ENCODE measurements at regions not wholly inside any gene's neighbourhood (a gene's known extent, or its start where the extent isn't known, plus 50 kb on each side); places are given as distances from the start of the nearest gene placed in this dataset.

GRCh38 chr14:53779301-53779700 is 177.3 kb downstream of the BMP4 start:
- H3K36me3 ChIP-seq (ENCODE audit: insufficient read depth in 1 of 2, low read depth in 1 of 2): no peaks in the 10 kb centered on the region
- no peak for TF ChIP-seq CTCF (IDR thresholded peaks at IDR 0.05)
- DNase-seq: no peak
- 62 to 71% (median 70%) methylated on average over 2 of the region's 2 CpGs for WGBS, 3 donors
- ATAC-seq: no peak
- H3K4me3 ChIP-seq: no peak overlapping the region
- no peak overlapping the region for H3K27ac ChIP-seq
- H3K4me1 ChIP-seq: no peaks in the 10 kb centered on the region
- intact Hi-C loops (cut with DNase I): no loop called here
- H3K9me3 ChIP-seq: no peaks in the 10 kb centered on the region
- no peaks in the 10 kb centered on the region for H3K27me3 ChIP-seq (ENCODE audit: insufficient read depth in 3 of 3, low read length in 2 of 3)

GRCh38 chr14:53778263-53778662 is 178.4 kb downstream of the BMP4 start:
- no peaks in the 10 kb centered on the region for H3K4me1 ChIP-seq
- H3K9me3 ChIP-seq: no peaks in the 10 kb centered on the region
- DNase-seq: no peak
- H3K4me3 ChIP-seq: no peak overlapping the region
- H3K27ac ChIP-seq: no peak overlapping the region
- no peaks in the 10 kb centered on the region for H3K27me3 ChIP-seq (ENCODE audit: insufficient read depth in 3 of 3, low read length in 2 of 3)
- no peak for ATAC-seq
- TF ChIP-seq CTCF (IDR thresholded peaks at IDR 0.05): no peak
- no peaks in the 10 kb centered on the region for H3K36me3 ChIP-seq (ENCODE audit: insufficient read depth in 1 of 2, low read depth in 1 of 2)
- intact Hi-C loops (cut with DNase I): no loop called here

- H3K9me3 ChIP-seq: no peaks in the 10 kb centered on the region
- no peak overlapping the region for H3K27ac ChIP-seq
- no peaks in the 10 kb centered on the region for H3K27me3 ChIP-seq (ENCODE audit: insufficient read depth in 3 of 3, low read length in 2 of 3)
- TF ChIP-seq CTCF (IDR thresholded peaks at IDR 0.05): no peak
- no peaks in the 10 kb centered on the region for H3K4me1 ChIP-seq
- no peak for ATAC-seq
- H3K4me3 ChIP-seq: no peak overlapping the region
- no peak for DNase-seq
- 37 to 51% (median 42%) methylated on average over 5 of the region's 5 CpGs for WGBS, 3 donors
- no peaks in the 10 kb centered on the region for H3K36me3 ChIP-seq (ENCODE audit: insufficient read depth in 1 of 2, low read depth in 1 of 2)
- intact Hi-C loops (cut with DNase I): no loop called here
Observed at GRCh38 chr14:53772936-53773335, 183.7 kb downstream of the BMP4 start.

GRCh38 chr14:53767566-53767965 is 189.1 kb downstream of the BMP4 start:
- DNase-seq: no peak
- H3K27ac ChIP-seq: no peak overlapping the region
- no peak for ATAC-seq
- intact Hi-C loops (cut with DNase I): no loop called here
- H3K36me3 ChIP-seq (ENCODE audit: insufficient read depth in 1 of 2, low read depth in 1 of 2): no peaks in the 10 kb centered on the region
- H3K9me3 ChIP-seq: no peaks in the 10 kb centered on the region
- 53 to 56% (median 55%) methylated on average over 2 of the region's 2 CpGs for WGBS, 3 donors
- TF ChIP-seq CTCF (IDR thresholded peaks at IDR 0.05): no peak
- H3K27me3 ChIP-seq (ENCODE audit: insufficient read depth in 3 of 3, low read length in 2 of 3): no peaks in the 10 kb centered on the region
- no peak overlapping the region for H3K4me3 ChIP-seq
- no peaks in the 10 kb centered on the region for H3K4me1 ChIP-seq

- ATAC-seq: no peak
- Histone ChIP-seq H3K27me3 (ENCODE audit: insufficient read depth in 3 of 3, low read length in 2 of 3) (no peaks in the 10 kb centered on the region), H3K9me3 (no peaks in the 10 kb centered on the region), H3K36me3 (ENCODE audit: insufficient read depth in 1 of 2, low read depth in 1 of 2) (no peaks in the 10 kb centered on the region), H3K4me1 (no peaks in the 10 kb centered on the region), H3K4me3 (no peak overlapping the region), H3K27ac (no peak overlapping the region)
- no peak for DNase-seq
- TF ChIP-seq CTCF (IDR thresholded peaks at IDR 0.05): no peak
- intact Hi-C loops (cut with DNase I): no loop called here
Observed at GRCh38 chr14:53766601-53767000, 190.0 kb downstream of the BMP4 start.

Data from psoas muscle (tissue), 7 donors.